Uterus (tissue), 3 donors: ENCODE measurements at regions not wholly inside any gene's neighbourhood (a gene's known extent, or its start where the extent isn't known, plus 50 kb on each side); places are given as distances from the start of the nearest gene placed in this dataset.

Experiments
- DNase-seq, 2 donors: peaks; one replicate each; pipeline ENCODE4 v3.0.0-alpha.2; 2019 to 2020
- H3K27ac ChIP-seq, 2 donors: fragments of 200-600 bp; sonication (generic); 1 replicate in 1 of 2; 2 replicates in 1 of 2; pipeline ENCODE4 v1.5.1; 2016 to 2018
- H3K27me3 ChIP-seq, 2 donors: fragments of 200-600 bp; sonication (generic); one replicate each; pipeline ENCODE4 v1.5.1; 2018 to 2019; ENCODE audit warnings: control low read depth in 1 of 2
- H3K36me3 ChIP-seq, 2 donors: fragments of 200-600 bp; sonication (generic); one replicate each; pipeline ENCODE4 v1.5.1; 2019; ENCODE audit warnings: control low read depth in 1 of 2
- H3K4me1 ChIP-seq, 2 donors: fragments of 200-600 bp; sonication (generic); one replicate each; pipeline ENCODE4 v1.5.1; 2018 to 2019; ENCODE audit warnings: control low read depth in 1 of 2
- H3K4me3 ChIP-seq, 2 donors: fragments of 200-600 bp; sonication (generic); 1 replicate in 1 of 2; 2 replicates in 1 of 2; pipeline ENCODE4 v1.5.1; 2018 to 2019; ENCODE audit warnings: mild to moderate bottlenecking in 1 of 2
- H3K9me3 ChIP-seq, 2 donors: fragments of 200-600 bp; sonication (generic); one replicate each; pipeline ENCODE4 v1.5.1; 2019; ENCODE audit warnings: control low read depth in 1 of 2
- POLR2A ChIP-seq, 2 donors: fragments of 450-650 bp; IDR thresholded peaks; one replicate each; pipeline ENCODE4 v1.6.1; 2016; ENCODE audit warnings: antibody characterized with exemption in 2 of 2, mild to moderate bottlenecking in 1 of 2, moderate library complexity in 1 of 2
- intact Hi-C: fragments of 100-400 bp; cut with DNase I; formaldehyde crosslinking; loops from one replicate; pipeline ENCODE4 v1.15.1; 2023; ENCODE audit warnings: low total_unique reads
- TF ChIP-seq, protein P1 (sequence below), 4 experiments: fragments of 200-600 bp in 2 of 4; fragments of 450-650 bp in 2 of 4; sonication (generic) in 2 of 4; IDR thresholded peaks; one replicate each; pipeline ENCODE4 v1.5.1; 2016 to 2019; ENCODE audit warnings: antibody characterized with exemption in 4 of 4, mild to moderate bottlenecking in 2 of 4, moderate library complexity in 1 of 4
- donor health status: DM: yes; HTN: yes; CAD: no.

- no peak for TF ChIP-seq POLR2A (IDR thresholded peaks at IDR 0.05)
- TF ChIP-seq, protein P1, sequence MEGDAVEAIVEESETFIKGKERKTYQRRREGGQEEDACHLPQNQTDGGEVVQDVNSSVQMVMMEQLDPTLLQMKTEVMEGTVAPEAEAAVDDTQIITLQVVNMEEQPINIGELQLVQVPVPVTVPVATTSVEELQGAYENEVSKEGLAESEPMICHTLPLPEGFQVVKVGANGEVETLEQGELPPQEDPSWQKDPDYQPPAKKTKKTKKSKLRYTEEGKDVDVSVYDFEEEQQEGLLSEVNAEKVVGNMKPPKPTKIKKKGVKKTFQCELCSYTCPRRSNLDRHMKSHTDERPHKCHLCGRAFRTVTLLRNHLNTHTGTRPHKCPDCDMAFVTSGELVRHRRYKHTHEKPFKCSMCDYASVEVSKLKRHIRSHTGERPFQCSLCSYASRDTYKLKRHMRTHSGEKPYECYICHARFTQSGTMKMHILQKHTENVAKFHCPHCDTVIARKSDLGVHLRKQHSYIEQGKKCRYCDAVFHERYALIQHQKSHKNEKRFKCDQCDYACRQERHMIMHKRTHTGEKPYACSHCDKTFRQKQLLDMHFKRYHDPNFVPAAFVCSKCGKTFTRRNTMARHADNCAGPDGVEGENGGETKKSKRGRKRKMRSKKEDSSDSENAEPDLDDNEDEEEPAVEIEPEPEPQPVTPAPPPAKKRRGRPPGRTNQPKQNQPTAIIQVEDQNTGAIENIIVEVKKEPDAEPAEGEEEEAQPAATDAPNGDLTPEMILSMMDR (IDR thresholded peaks at IDR 0.05), result no peak
- Histone ChIP-seq H3K9me3 (no peaks in the 10 kb centered on the region), H3K4me1 (no peaks in the 10 kb centered on the region), H3K27ac (no peak overlapping the region), H3K27me3 (no peaks in the 10 kb centered on the region), H3K4me3 (no peak overlapping the region), H3K36me3 (no peaks in the 10 kb centered on the region)
- no peak for DNase-seq
- intact Hi-C loops, result no loop called here
These were observed 131.2 kb upstream of the SPACA1 start for GRCh38 chr6:87916446-87916845.

DNA sequence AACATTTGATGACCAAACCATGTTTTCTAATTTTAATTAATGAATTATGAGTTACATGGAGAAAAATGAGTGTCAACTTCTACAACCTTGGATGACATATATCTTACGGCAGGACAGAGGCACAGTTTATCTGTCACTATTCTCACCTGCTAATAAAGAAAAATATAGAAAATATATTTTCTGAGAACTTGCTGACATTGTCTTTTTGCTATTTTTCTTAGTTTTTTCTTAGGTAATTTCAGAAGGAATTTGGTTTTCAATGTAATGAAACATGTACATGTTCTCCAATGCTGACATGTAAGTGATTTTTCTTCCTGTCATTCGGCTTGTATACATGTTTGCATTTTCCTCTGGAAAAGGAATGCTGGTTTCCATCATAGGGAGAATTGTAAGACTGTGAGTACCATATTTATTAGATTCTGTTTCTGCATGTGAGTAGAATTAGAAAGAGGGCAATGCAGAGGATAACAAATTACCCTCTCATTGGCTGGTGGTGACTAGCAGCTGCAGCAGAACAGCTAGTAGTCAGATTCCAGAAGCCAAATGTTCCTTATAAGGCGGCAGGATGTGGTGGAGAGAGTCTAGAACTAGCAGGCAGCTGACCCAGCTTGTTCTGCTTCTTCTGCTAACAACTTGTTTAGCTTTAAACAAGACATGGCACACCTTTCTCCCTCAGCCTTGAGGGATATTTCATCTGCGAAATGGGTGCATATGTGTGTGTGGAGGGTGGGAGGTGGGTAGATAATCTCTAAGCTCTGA lies 132.8 kb upstream of the SPACA1 start:
- intact Hi-C loops, result no loop called here

DNA sequence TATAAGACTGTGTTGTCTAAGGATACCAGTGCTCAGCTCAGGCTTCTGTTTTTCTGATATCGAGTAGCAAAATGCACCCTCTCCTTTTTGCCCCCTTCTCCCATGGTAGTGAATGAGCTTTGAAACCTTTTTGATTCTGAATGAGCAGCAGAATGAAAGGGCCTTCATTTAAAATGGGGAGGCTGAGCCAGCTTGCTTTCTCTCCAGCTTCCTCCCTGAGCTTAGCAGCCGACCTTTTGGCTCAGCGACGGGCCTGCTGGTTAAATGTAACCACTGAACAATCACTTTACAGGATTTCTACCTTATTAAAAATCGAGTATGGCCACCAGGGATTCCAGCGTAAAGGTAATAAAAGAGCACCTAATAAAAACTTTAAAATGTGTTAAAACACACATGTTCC lies 133.7 kb upstream of the SPACA1 start:
- intact Hi-C loops, result no loop called here

More for the DNA sequence above, 132.8 kb upstream of the SPACA1 start:
- TF ChIP-seq, protein P1 (IDR thresholded peaks at IDR 0.05), result no peak
- no peak for TF ChIP-seq POLR2A (IDR thresholded peaks at IDR 0.05)
- Histone ChIP-seq H3K9me3 (no peaks in the 10 kb centered on the region), H3K4me1 (no peaks in the 10 kb centered on the region), H3K27me3 (no peaks in the 10 kb centered on the region), H3K4me3 (no peak overlapping the region), H3K36me3 (no peaks in the 10 kb centered on the region), H3K27ac (no peak overlapping the region)
- DNase-seq, result no peak

GRCh38 chr6:87912102-87912501 lies 135.5 kb upstream of the SPACA1 start:
- TF ChIP-seq, protein P1 (IDR thresholded peaks at IDR 0.05), result no peak
- no peak for TF ChIP-seq POLR2A (IDR thresholded peaks at IDR 0.05)
- intact Hi-C loops, result no loop called here
- Histone ChIP-seq H3K4me1 (no peaks in the 10 kb centered on the region), H3K27me3 (no peaks in the 10 kb centered on the region), H3K9me3 (no peaks in the 10 kb centered on the region), H3K27ac (no peak overlapping the region), H3K36me3 (no peaks in the 10 kb centered on the region), H3K4me3 (no peak overlapping the region)
- DNase-seq, result no peak

More for the DNA sequence above, 133.7 kb upstream of the SPACA1 start:
- Histone ChIP-seq H3K4me1 (no peaks in the 10 kb centered on the region), H3K27me3 (no peaks in the 10 kb centered on the region), H3K4me3 (no peak overlapping the region), H3K36me3 (no peaks in the 10 kb centered on the region), H3K9me3 (no peaks in the 10 kb centered on the region), H3K27ac (no peak overlapping the region)
- no peak for TF ChIP-seq POLR2A (IDR thresholded peaks at IDR 0.05)
- TF ChIP-seq, protein P1 (IDR thresholded peaks at IDR 0.05), result no peak
- no peak for DNase-seq

DNA sequence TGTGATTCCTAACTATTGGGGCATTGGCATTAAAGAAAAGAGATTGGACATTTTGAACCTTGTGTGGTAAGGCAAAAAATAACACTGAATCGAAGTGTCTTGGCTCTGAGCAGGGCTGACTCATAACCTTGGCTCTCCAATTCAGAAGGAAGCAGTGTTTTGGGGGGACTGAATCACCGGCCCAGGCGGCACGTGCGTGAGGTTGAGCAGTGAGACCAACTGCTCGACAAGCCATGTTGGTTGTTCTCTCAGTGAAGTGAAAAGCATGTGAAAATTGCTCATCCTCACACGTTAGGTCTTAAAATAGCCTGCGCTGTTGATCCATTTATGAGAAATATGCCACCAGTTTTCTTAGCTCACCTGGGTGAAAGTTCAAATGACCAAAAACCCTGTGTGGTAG lies 137.8 kb upstream of the SPACA1 start:
- H3K27ac ChIP-seq, result no peak overlapping the region
- intact Hi-C loops, result no loop called here
- no peaks in the 10 kb centered on the region for H3K27me3 ChIP-seq
- H3K4me1 ChIP-seq, result no peaks in the 10 kb centered on the region
- H3K36me3 ChIP-seq, result no peaks in the 10 kb centered on the region
- TF ChIP-seq, protein P1 (IDR thresholded peaks at IDR 0.05), result no peak
- TF ChIP-seq POLR2A (IDR thresholded peaks at IDR 0.05), result no peak
- no peak for DNase-seq
- H3K9me3 ChIP-seq, result no peaks in the 10 kb centered on the region
- no peak overlapping the region for H3K4me3 ChIP-seq
